HEK293 (cell line): ENCODE measurements at regions not wholly inside any gene's neighbourhood (a gene's known extent, or its start where the extent isn't known, plus 50 kb on each side); places are given as distances from the start of the nearest gene placed in this dataset.

ENCODE experiments used
- CTCF ChIA-PET: fragments of 350-600 bp; formaldehyde crosslinking; extraction: SDS; loops from one replicate; lab custom pipeline; 2021; ENCODE audit warnings: antibody characterized with exemption; lab: Yijun Ruan, JAX
- POLR2A ChIA-PET: fragments of 300-600 bp; formaldehyde crosslinking; extraction: SDS; loops from one replicate; lab custom pipeline; 2020; ENCODE audit warnings: antibody characterized with exemption, inconsistent platforms; lab: Yijun Ruan, JAX
- H3K27ac ChIP-seq: fragments of 200-500 bp; sonication (Bioruptor generic); 2 replicates; pipeline ENCODE4 v1.5.1; 2014; ENCODE audit warnings: low read depth, low read length, control low read depth, inconsistent platforms; ENCODE audit errors: extremely low read depth
- H3K36me3 ChIP-seq, 2 experiments: fragments of 200-500 bp in 1 of 2; sonication (Bioruptor generic) in 1 of 2; 1 replicate in 1 of 2; 2 replicates in 1 of 2; pipeline ENCODE4 v1.5.1; 2014 to 2017; ENCODE audit warnings: inconsistent platforms in 2 of 2, low read length in 2 of 2; ENCODE audit not compliant: control insufficient read depth in 2 of 2, insufficient read depth in 1 of 2
- H3K4me1 ChIP-seq: fragments of 200-500 bp; sonication (Bioruptor generic); 2 replicates; pipeline ENCODE4 v1.5.1; 2014; ENCODE audit warnings: mild to moderate bottlenecking, low read length, inconsistent platforms; ENCODE audit not compliant: control insufficient read depth, insufficient read depth
- H3K4me3 ChIP-seq: 2 replicates; pipeline ENCODE4 v1.5.1; 2011; ENCODE audit warnings: low read depth, mild to moderate bottlenecking, control low read depth, low read length, moderate library complexity
- H3K9me3 ChIP-seq: fragments of 200-500 bp; sonication (Bioruptor generic); 2 replicates; pipeline ENCODE4 v1.5.1; 2014; ENCODE audit warnings: low read depth, low read length, inconsistent platforms; ENCODE audit not compliant: control insufficient read depth, insufficient read depth
- HOXC10 ChIP-seq: sonication (generic); formaldehyde crosslinking; IDR thresholded peaks from 2 replicates; pipeline ENCODE4 v1.8.1; 2023; ENCODE audit warnings: mild to moderate bottlenecking, missing genetic modification reagents
- KLF8 ChIP-seq: fragments of 450-650 bp; formaldehyde crosslinking; IDR thresholded peaks from 2 replicates; pipeline ENCODE4 v1.5.1; 2016; ENCODE audit warnings: missing biosample characterization, missing genetic modification characterization
- PRDM6 ChIP-seq: fragments of 450-650 bp; formaldehyde crosslinking; IDR thresholded peaks from 2 replicates; pipeline ENCODE4 v1.5.1; 2017; ENCODE audit warnings: missing biosample characterization, missing genetic modification characterization
- RBAK ChIP-seq: fragments of 450-650 bp; formaldehyde crosslinking; IDR thresholded peaks from 2 replicates; pipeline ENCODE4 v1.5.1; 2016; ENCODE audit warnings: missing biosample characterization, missing genetic modification characterization
- WT1 ChIP-seq: fragments of 450-650 bp; formaldehyde crosslinking; IDR thresholded peaks from 2 replicates; pipeline ENCODE4 v1.5.1; 2016; ENCODE audit warnings: missing biosample characterization, missing genetic modification characterization
- ZBTB8A ChIP-seq: fragments of 450-650 bp; formaldehyde crosslinking; IDR thresholded peaks from 2 replicates; pipeline ENCODE4 v1.5.1; 2016; ENCODE audit warnings: missing biosample characterization, missing genetic modification characterization
- ZNF140 ChIP-seq: fragments of 450-650 bp; formaldehyde crosslinking; IDR thresholded peaks from 2 replicates; pipeline ENCODE4 v1.5.1; 2016; ENCODE audit warnings: missing biosample characterization, missing genetic modification characterization
- ZNF19 ChIP-seq: fragments of 450-650 bp; formaldehyde crosslinking; IDR thresholded peaks from 2 replicates; pipeline ENCODE4; 2016; ENCODE audit warnings: missing biosample characterization, missing genetic modification characterization, low read depth
- ZNF2 ChIP-seq: fragments of 450-650 bp; formaldehyde crosslinking; IDR thresholded peaks from 2 replicates; pipeline ENCODE4 v1.5.1; 2016; ENCODE audit warnings: missing biosample characterization, missing genetic modification characterization
- ZNF223 ChIP-seq: fragments of 450-650 bp; formaldehyde crosslinking; IDR thresholded peaks from 2 replicates; pipeline ENCODE4 v1.5.1; 2016; ENCODE audit warnings: missing biosample characterization, missing genetic modification characterization
- ZNF501 ChIP-seq: fragments of 450-650 bp; formaldehyde crosslinking; IDR thresholded peaks from 2 replicates; pipeline ENCODE4 v1.5.1; 2016; ENCODE audit warnings: missing biosample characterization, missing genetic modification characterization
- ZNF530 ChIP-seq: fragments of 450-650 bp; formaldehyde crosslinking; IDR thresholded peaks from 2 replicates; pipeline ENCODE4 v1.5.1; 2016; ENCODE audit warnings: low read depth, missing biosample characterization, missing genetic modification characterization
- ZNF571 ChIP-seq: fragments of 450-650 bp; formaldehyde crosslinking; IDR thresholded peaks from 2 replicates; pipeline ENCODE4 v1.5.0; 2017; ENCODE audit warnings: missing biosample characterization, missing genetic modification characterization
- ZNF596 ChIP-seq: fragments of 450-650 bp; IDR thresholded peaks from 2 replicates; pipeline ENCODE4 v1.5.0; 2018; ENCODE audit warnings: missing biosample characterization, mild to moderate bottlenecking, missing genetic modification characterization, moderate library complexity
- ZNF623 ChIP-seq: fragments of 450-650 bp; formaldehyde crosslinking; IDR thresholded peaks from 2 replicates; pipeline ENCODE4 v1.5.1; 2016; ENCODE audit warnings: missing biosample characterization, missing genetic modification characterization
- ZNF704 ChIP-seq: fragments of 450-650 bp; formaldehyde crosslinking; IDR thresholded peaks from 2 replicates; pipeline ENCODE4 v1.5.1; 2016; ENCODE audit warnings: missing biosample characterization, missing genetic modification characterization
- ZSCAN16 ChIP-seq: fragments of 450-650 bp; formaldehyde crosslinking; IDR thresholded peaks from 2 replicates; pipeline ENCODE4 v1.5.1; 2016; ENCODE audit warnings: missing biosample characterization, missing genetic modification characterization
- ZSCAN30 ChIP-seq: fragments of 450-650 bp; IDR thresholded peaks from 2 replicates; pipeline ENCODE4 v1.5.1; 2018; ENCODE audit warnings: missing biosample characterization, mild to moderate bottlenecking, missing genetic modification characterization, moderate library complexity
- TF ChIP-seq, protein P1 (sequence below): fragments of 450-650 bp; formaldehyde crosslinking; IDR thresholded peaks from 2 replicates; pipeline ENCODE4 v1.5.1; 2016; ENCODE audit warnings: missing biosample characterization, missing genetic modification characterization

- TF ChIP-seq ZNF704 (tag by site-specific recombination), result no peak
- TF ChIP-seq, all 188 proteins: peak for 0
Measured at GRCh38 chr12:92042791-92043531, 102.7 kb downstream of the BTG1 start (continued).

DNA sequence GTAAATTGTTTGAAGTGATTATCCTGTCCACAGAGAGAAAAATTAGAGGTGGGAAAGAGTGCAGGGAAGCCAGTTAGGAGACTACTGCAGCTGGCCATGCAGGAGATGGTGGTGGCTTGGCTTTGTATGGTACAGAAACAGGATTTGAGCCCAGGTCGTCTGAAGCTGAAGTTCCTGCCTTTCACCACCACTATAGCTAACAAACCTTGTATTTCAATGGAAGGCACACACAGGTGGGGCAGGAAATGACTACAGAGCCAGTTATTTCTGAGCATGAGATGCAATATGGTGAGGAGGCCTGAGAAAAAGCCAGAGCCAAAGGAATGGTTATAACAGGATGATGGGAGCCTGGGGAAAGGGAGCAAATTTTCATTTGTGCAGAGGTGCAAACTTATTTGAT is 103.9 kb downstream of the BTG1 start:
- Histone ChIP-seq H3K36me3 (no peaks in the 10 kb centered on the region), H3K27ac (no peak overlapping the region), H3K4me3 (no peak overlapping the region), H3K4me1 (no peaks in the 10 kb centered on the region), H3K9me3 (no peaks in the 10 kb centered on the region)
- ChIA-PET CTCF (interaction anchor here (1.1 kb wide), 1 partner anchor 102 kb away, joined by 3 read pairs; no protein-coding TSS in a partner anchor), POLR2A (interaction anchor here (2.2 kb wide), 1 partner anchor 103 kb away, joined by 6 read pairs; no protein-coding TSS in a partner anchor)
- TF ChIP-seq ZNF623 (no peak), ZNF501 (no peak), WT1 (tag by site-specific recombination) (no peak), ZNF596 (tag by site-specific recombination) (no peak), KLF8 (tag by site-specific recombination) (no peak), HOXC10 (CRISPR knock-in tag) (no peak)
- TF ChIP-seq, protein P1, sequence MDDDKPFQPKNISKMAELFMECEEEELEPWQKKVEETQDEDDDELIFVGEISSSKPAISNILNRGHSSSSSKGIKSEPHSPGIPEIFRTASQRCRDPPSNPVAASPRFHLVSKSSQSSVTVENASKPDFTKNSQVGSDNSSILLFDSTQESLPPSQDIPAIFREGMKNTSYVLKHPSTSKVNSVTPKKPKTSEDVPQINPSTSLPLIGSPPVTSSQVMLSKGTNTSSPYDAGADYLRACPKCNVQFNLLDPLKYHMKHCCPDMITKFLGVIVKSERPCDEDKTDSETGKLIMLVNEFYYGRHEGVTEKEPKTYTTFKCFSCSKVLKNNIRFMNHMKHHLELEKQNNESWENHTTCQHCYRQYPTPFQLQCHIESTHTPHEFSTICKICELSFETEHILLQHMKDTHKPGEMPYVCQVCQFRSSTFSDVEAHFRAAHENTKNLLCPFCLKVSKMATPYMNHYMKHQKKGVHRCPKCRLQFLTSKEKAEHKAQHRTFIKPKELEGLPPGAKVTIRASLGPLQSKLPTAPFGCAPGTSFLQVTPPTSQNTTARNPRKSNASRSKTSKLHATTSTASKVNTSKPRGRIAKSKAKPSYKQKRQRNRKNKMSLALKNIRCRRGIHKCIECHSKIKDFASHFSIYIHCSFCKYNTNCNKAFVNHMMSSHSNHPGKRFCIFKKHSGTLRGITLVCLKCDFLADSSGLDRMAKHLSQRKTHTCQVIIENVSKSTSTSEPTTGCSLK (tag by site-specific recombination), result no peak

DNA sequence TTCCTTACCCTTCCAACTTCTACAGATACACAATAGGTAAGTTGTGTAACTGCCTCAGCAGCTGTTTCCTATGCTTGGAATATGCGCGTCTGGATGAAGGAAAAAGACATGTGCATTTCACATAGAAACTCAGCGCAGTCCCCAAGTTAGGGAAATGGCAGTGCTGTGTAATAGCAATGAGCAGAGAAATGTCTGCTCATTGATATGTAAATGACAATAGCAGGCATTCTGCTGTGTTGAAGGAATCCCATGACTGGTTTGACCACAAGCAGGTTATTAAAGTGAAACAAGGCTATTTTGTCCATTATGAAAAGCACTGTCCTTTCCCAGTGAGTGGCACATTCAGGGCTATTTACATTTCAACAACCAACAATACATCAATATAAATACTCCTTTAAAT is 106.6 kb downstream of the BTG1 start:
- H3K4me3 ChIP-seq, result no peak overlapping the region
- no peak for TF ChIP-seq RBAK
- no peak for TF ChIP-seq ZSCAN16 (tag by site-specific recombination)
- no peak for TF ChIP-seq ZNF223 (tag by site-specific recombination)
- no peak for TF ChIP-seq ZNF530
- no peak for TF ChIP-seq PRDM6
- no peak for TF ChIP-seq ZSCAN30 (tag by site-specific recombination)
- TF ChIP-seq ZNF571 (tag by site-specific recombination), result no peak
- no peak for TF ChIP-seq ZNF623
- no peak for TF ChIP-seq ZNF19 (tag by site-specific recombination)
- no peak for TF ChIP-seq ZBTB8A (tag by site-specific recombination)
- no peak for TF ChIP-seq ZNF140 (tag by site-specific recombination)
- no peak for TF ChIP-seq ZNF2 (tag by site-specific recombination)
- no peak overlapping the region for H3K27ac ChIP-seq
- H3K9me3 ChIP-seq, result no peaks in the 10 kb centered on the region
- H3K36me3 ChIP-seq, result no peaks in the 10 kb centered on the region
- POLR2A ChIA-PET, result no interaction called here
- CTCF ChIA-PET, result no interaction called here
- H3K4me1 ChIP-seq, result peaks cover 7% of the 10 kb centered on the region; the same call in 1 of the 2 replicates
